SU-DHL-6 (cell line): ENCODE measurements at regions not wholly inside any gene's neighbourhood (a gene's known extent, or its start where the extent isn't known, plus 50 kb on each side); places are given as distances from the start of the nearest gene placed in this dataset.

Source experiments
- H2AFZ ChIP-seq: fragments of 200-600 bp; sonication (generic); 2 replicates; pipeline ENCODE4 v1.6.1; 2014; ENCODE audit warnings: low read depth, mild to moderate bottlenecking, moderate library complexity, mixed read lengths, antibody characterized with exemption, low read length; ENCODE audit not compliant: severe bottlenecking
- H3F3A ChIP-seq: fragments of 200-600 bp; shearing (Covaris generic); 2 replicates; pipeline ENCODE4 v1.6.0; 2016; ENCODE audit warnings: antibody characterized with exemption, mild to moderate bottlenecking; ENCODE audit not compliant: insufficient read depth
- H3K27ac ChIP-seq: fragments of 200-600 bp; sonication (generic); 2 replicates; pipeline ENCODE4 v1.5.1; 2016; ENCODE audit warnings: low read depth, mild to moderate bottlenecking, low read length, moderate library complexity, mixed read lengths
- H3K27me3 ChIP-seq: fragments of 200-600 bp; sonication (generic), shearing (Covaris generic); 2 replicates; pipeline ENCODE4 v1.6.0; 2014; ENCODE audit warnings: mild to moderate bottlenecking, low read length
- H3K36me3 ChIP-seq: fragments of 200-600 bp; sonication (generic); 2 replicates; pipeline ENCODE4 v1.6.1; 2014; ENCODE audit warnings: mild to moderate bottlenecking, low read length, mixed read lengths
- H3K4me2 ChIP-seq: fragments of 300-600, 200-600 bp; shearing (Covaris generic), sonication (generic); 2 replicates; pipeline ENCODE4 v1.6.0; 2014; ENCODE audit warnings: low read length, low read depth, mild to moderate bottlenecking; ENCODE audit not compliant: poor library complexity, severe bottlenecking
- H3K4me3 ChIP-seq: fragments of 200-600 bp; sonication (generic); 2 replicates; pipeline ENCODE4 v1.5.1; 2014; ENCODE audit warnings: antibody characterized with exemption, low read length, mild to moderate bottlenecking, mixed read lengths; ENCODE audit not compliant: insufficient read depth, poor library complexity, severe bottlenecking
- H3K79me2 ChIP-seq: fragments of 200-600 bp; sonication (generic); 2 replicates; pipeline ENCODE4 v1.6.1; 2014; ENCODE audit warnings: mild to moderate bottlenecking, low read length, moderate library complexity; ENCODE audit not compliant: insufficient read depth
- H3K9ac ChIP-seq: fragments of 200-600 bp; sonication (generic); 2 replicates; pipeline ENCODE4 v1.7.0; 2014; ENCODE audit warnings: mild to moderate bottlenecking, low read length
- H3K9me2 ChIP-seq: fragments of 200-600 bp; sonication (generic); replicated peaks from 2 replicates; pipeline ENCODE4 v1.6.1; 2014; ENCODE audit warnings: low read length; ENCODE audit not compliant: insufficient read depth
- H3K9me3 ChIP-seq: fragments of 200-600 bp; sonication (generic); 2 replicates; pipeline ENCODE4 v1.6.1; 2014; ENCODE audit warnings: low read length, mixed read lengths; ENCODE audit not compliant: insufficient read depth
- H4K20me1 ChIP-seq: fragments of 200-600 bp; sonication (generic); 2 replicates; pipeline ENCODE4 v1.6.1; 2014; ENCODE audit warnings: low read depth, mild to moderate bottlenecking, antibody characterized with exemption, low read length, moderate library complexity, mixed read lengths
- CTCF ChIP-seq: fragments of 200-600 bp; sonication (generic); IDR thresholded peaks from one replicate; pipeline ENCODE4 v1.5.1; 2017; ENCODE audit warnings: antibody characterized with exemption, mild to moderate bottlenecking, low read length, moderate library complexity; ENCODE audit not compliant: insufficient read depth, poor library complexity, severe bottlenecking
- EZH2phosphoT487 ChIP-seq: fragments of 200-600 bp; sonication (generic), shearing (Covaris generic); conservative IDR thresholded peaks from 2 replicates; pipeline ENCODE4 v1.6.1; 2018; ENCODE audit warnings: mild to moderate bottlenecking, antibody characterized with exemption, low read length, moderate library complexity, mixed read lengths

- no peak overlapping the region for H3K27ac ChIP-seq
- no peaks in the 10 kb centered on the region for H3K27me3 ChIP-seq
- H3K4me3 ChIP-seq, result no peak overlapping the region
- no peak overlapping the region for H2AFZ ChIP-seq
- no peaks in the 10 kb centered on the region for H3K9me2 ChIP-seq
- H3K9ac ChIP-seq, result no peak overlapping the region
- TF ChIP-seq CTCF (no peak), EZH2phosphoT487 (no peak)
- H3K36me3 ChIP-seq, result no peaks in the 10 kb centered on the region
- H4K20me1 ChIP-seq, result no peaks in the 10 kb centered on the region
- no peaks in the 10 kb centered on the region for H3K9me3 ChIP-seq
- H3F3A ChIP-seq, result no peaks in the 10 kb centered on the region
- no peak overlapping the region for H3K4me2 ChIP-seq
- no peaks in the 10 kb centered on the region for H3K79me2 ChIP-seq
These were observed 329.8 kb upstream of the PSMD7 start for GRCh38 chr16:73966851-73967250.

GRCh38 chr16:73965591-73965990 lies 331.0 kb upstream of the PSMD7 start:
- TF ChIP-seq EZH2phosphoT487, result no peak
- no peak for TF ChIP-seq CTCF
- Histone ChIP-seq H2AFZ (no peak overlapping the region), H3K4me3 (no peak overlapping the region)

GRCh38 chr16:73956587-73957494 lies 339.8 kb upstream of the PSMD7 start:
- no peaks in the 10 kb centered on the region for H3F3A ChIP-seq
- H3K27me3 ChIP-seq, result no peaks in the 10 kb centered on the region
- H3K9me2 ChIP-seq, result no peaks in the 10 kb centered on the region
- H3K36me3 ChIP-seq, result no peaks in the 10 kb centered on the region
- no peak overlapping the region for H3K4me3 ChIP-seq
- no peak overlapping the region for H3K9ac ChIP-seq
- TF ChIP-seq CTCF, result peak; percentile 81
- TF ChIP-seq EZH2phosphoT487, result no peak
- no peaks in the 10 kb centered on the region for H3K79me2 ChIP-seq
- no peak overlapping the region for H3K4me2 ChIP-seq
- no peak overlapping the region for H3K27ac ChIP-seq
- no peak overlapping the region for H2AFZ ChIP-seq
- H4K20me1 ChIP-seq, result no peaks in the 10 kb centered on the region
- no peaks in the 10 kb centered on the region for H3K9me3 ChIP-seq

More at GRCh38 chr16:73965591-73965990, 331.0 kb upstream of the PSMD7 start:
- Histone ChIP-seq H3K27me3 (no peaks in the 10 kb centered on the region), H3K36me3 (no peaks in the 10 kb centered on the region), H3K4me2 (no peak overlapping the region), H4K20me1 (no peaks in the 10 kb centered on the region), H3K9me3 (no peaks in the 10 kb centered on the region), H3K9me2 (no peaks in the 10 kb centered on the region), H3K9ac (no peak overlapping the region), H3F3A (no peaks in the 10 kb centered on the region), H3K79me2 (no peaks in the 10 kb centered on the region), H3K27ac (no peak overlapping the region)
